Cardiac fibroblast (primary cell): ENCODE measurements at regions not wholly inside any gene's neighbourhood (a gene's known extent, or its start where the extent isn't known, plus 50 kb on each side); places are given as distances from the start of the nearest gene placed in this dataset.

Experiments
- DNase-seq, 2 donors: peaks; one replicate each; pipeline versions ENCODE4 v3.0.0 to v3.0.0-alpha.2; 2010; ENCODE audit warnings: low read depth in 2 of 2
- H3K4me3 ChIP-seq, 2 donors: replicated peaks in 1 of 2; 1 replicate in 1 of 2; 2 replicates in 1 of 2; pipeline ENCODE4 v1.5.1; 2011; ENCODE audit warnings: low read depth in 2 of 2, low read length in 2 of 2, mild to moderate bottlenecking in 2 of 2, moderate library complexity in 1 of 2
- CTCF ChIP-seq: IDR thresholded peaks from one replicate; pipeline ENCODE4 v1.5.1; 2011; ENCODE audit warnings: low read depth, mild to moderate bottlenecking, low read length, inconsistent platforms

- TF ChIP-seq CTCF, result no peak
- no peak overlapping the region for H3K4me3 ChIP-seq
- no peak for DNase-seq
Measured at GRCh38 chr7:110170841-110171240, 920.1 kb upstream of the LRRN3 start.

GRCh38 chr7:110177463-110177862 is 913.5 kb upstream of the LRRN3 start:
- TF ChIP-seq CTCF, result no peak
- DNase-seq, result no peak

GRCh38 chr7:110179037-110179436 is 911.9 kb upstream of the LRRN3 start:
- no peak for TF ChIP-seq CTCF
- H3K4me3 ChIP-seq, result no peak overlapping the region
- DNase-seq, result no peak

More at GRCh38 chr7:110177463-110177862, 913.5 kb upstream of the LRRN3 start:
- H3K4me3 ChIP-seq, result no peak overlapping the region

GRCh38 chr7:110181768-110182167 is 909.2 kb upstream of the LRRN3 start:
- no peak overlapping the region for H3K4me3 ChIP-seq
- TF ChIP-seq CTCF, result no peak
- DNase-seq, result no peak

GRCh38 chr7:110186334-110186733 is 904.6 kb upstream of the LRRN3 start:
- TF ChIP-seq CTCF, result no peak
- H3K4me3 ChIP-seq, result no peak overlapping the region
- DNase-seq, result peak in 1 of 2 donors; percentile 3

- no peak for DNase-seq
- TF ChIP-seq CTCF, result no peak
- H3K4me3 ChIP-seq, result no peak overlapping the region
Measured at GRCh38 chr7:110187877-110188554, 902.9 kb upstream of the LRRN3 start.

- DNase-seq, result peak in 1 of 2 donors; percentile 3
- no peak for TF ChIP-seq CTCF
- no peak overlapping the region for H3K4me3 ChIP-seq
Measured at GRCh38 chr7:110204527-110204926, 886.4 kb upstream of the LRRN3 start.
